Ammon's horn (tissue), 1 donor: ENCODE measurements at regions not wholly inside any gene's neighbourhood (a gene's known extent, or its start where the extent isn't known, plus 50 kb on each side); places are given as distances from the start of the nearest gene placed in this dataset.
"Not testable (repeated sequence)": the region's sequence is repeated elsewhere in the genome, so short reads cannot be mapped to it uniquely, and the experiment has no call there.

Experiments
- DNase-seq: peaks from one replicate; pipeline ENCODE4 v3.0.0-alpha.2; 2016; ENCODE audit warnings: low spot score

DNA sequence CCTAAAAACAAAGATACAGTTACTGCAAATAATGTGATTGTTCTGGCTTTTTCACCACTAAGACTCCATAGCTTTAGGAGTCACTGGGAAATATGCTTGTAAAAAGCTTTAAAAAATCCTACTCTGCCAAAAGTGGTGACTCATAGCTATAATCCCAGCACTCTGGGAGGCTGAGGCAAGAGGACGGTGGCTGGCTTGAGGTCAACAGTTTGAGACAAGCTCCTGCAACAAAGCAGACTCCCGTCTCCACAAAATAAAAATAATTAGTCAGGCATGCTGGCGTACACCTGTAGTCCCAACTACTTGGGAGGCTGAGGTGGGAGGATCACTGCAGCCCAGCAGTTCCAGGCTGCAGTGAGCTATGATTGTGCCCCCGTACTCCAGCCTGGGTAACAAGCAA lies 406.4 kb downstream of the HTR1A start:
- no peak for DNase-seq

DNA sequence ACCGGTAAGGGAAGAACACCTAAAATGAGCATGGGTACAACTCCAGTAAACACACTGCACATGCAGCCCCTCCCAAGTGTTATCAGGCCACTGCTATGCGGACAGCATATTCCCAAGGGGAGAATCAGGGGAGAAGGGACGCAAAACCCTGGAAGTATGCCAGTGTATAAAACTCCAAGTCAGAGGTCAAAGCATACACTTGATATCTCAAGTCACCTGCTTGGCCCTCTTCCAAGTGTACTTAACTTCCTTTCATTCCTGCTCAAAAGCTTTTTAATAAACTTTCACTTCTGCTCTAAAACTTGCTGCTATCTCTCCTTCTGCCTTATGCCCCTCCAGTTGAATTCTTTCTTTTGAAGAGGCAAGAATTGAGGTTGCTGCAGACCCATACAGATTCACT lies 408.1 kb downstream of the HTR1A start:
- DNase-seq, result no peak

DNA sequence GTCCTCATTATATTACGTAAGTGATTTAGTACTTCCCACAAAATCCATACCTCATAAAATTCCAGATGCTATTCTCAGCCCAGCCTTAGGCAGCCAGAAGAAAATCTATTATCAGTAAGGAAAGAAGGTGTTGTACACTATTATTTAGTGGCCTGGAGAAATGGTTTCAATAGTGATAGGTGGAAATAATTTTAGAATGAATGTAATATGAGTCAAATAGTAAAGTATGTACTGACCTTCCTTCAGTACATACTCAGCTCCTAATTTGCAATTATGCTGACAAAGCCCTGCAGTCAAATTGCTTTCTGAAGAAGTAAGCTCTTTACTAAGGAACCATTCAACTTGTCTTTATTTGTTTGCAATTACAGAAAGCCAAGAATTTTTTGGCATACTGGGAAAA lies 409.2 kb downstream of the HTR1A start:
- DNase-seq, result no peak

DNA sequence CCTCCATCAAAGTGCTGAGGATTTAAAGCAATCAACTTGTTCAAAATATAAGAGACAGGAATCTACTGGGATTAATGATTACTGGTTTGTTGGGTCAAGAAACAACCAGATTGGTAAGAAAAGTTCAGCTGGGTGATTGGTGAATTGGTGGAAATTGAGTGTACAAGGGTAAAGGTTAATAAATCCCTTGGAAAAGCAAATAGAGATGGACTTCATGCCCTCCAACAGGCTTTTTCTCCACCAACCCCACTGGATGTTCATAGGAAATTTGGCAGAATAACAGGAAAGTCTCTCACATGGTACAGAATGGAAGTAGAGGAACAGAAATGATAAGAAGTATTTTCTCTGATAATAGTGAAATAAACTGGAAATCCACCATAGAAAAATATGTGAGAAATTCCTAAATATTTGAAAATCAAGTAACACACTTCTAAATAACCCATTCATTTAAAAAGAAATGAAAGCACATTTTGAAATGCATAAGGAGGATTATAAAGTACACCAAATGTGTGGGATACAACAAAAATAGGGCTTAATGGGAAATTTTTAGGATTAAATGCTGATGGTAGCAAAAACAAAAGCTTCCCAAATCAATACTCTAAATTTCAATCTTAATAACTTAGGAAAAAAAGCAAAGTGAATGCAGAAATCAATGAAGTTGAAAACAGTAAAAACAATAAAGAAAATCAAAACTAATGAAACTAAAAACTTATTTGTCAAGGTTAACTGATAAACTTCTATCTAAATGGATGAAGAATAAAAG lies 426.2 kb downstream of the HTR1A start:
- no peak for DNase-seq

DNA sequence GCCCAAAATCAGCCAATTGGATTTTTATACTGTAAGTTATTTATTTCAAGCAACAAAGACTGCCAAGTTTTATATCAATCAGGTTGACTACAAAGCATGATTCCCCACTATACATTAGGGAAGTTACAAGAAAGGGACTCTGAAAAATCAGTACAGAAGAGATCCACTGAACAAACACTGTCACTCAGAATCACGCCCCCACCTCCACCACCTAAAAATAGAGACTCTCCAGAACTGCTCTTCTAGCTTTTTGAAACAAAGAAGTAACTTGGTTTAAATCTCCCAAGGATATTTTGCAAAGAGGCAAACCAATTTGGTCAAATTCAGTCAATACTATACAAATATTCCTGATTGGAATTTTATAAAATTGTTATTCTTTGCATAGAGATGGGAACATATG lies 438.0 kb downstream of the HTR1A start:
- DNase-seq, result no peak

DNA sequence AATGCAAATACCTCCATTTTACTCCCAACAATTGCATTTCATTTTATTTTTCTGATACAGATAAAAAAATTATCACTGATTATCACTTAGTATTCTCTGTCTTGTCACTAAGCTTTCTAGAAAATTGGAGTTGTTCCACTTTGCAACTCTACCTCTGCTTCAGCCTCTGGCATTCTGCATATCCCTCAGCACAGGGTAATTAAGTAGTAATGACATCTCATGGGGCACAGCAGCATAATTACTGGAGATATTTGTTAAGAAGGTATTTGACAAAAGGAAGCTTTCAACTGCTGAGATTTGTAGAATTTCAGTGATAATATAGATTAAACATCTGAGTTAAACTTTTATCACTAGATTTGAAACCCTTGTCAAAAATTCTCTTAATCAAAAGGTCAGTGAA lies 446.2 kb downstream of the HTR1A start:
- DNase-seq, result no peak

DNA sequence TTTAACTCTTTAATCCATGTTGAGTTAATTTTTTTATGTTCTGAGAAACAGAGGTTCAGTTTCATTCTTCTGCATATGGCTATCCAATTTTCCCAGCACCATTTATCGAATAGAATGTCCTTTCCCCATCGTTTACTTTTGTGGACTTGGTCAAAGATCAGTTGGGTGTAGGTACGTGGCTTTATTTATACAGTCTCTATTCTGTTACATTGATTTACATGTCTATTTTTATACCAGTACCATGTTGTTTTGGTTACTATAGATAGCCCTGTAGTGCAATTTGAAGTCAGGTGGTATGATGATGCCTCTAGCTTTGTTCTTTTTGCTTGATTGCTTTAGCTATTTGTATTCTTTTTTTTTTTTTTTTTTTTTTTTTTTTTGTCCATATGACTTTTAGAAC lies 462.0 kb downstream of the HTR1A start:
- no peak for DNase-seq

DNA sequence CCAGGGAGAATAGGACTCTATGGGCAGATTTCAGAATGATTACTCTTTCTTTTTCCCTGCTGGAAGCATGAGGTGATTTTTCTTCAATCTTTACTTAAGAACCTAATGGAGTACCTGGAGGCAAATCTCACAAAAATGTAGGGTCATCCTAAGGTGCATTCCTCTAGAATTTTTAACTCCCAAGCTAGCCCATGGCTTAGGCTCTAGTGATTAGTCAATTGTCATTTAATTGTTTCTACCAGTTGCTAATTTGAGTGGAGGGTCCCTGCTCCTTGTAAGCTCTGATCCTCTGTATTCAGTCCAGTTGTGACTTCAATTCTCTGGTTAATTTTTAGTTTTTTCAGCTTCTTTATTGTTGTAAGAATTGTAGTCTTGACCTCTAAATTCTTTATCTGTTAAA lies 467.0 kb downstream of the HTR1A start:
- DNase-seq, result no peak

DNA sequence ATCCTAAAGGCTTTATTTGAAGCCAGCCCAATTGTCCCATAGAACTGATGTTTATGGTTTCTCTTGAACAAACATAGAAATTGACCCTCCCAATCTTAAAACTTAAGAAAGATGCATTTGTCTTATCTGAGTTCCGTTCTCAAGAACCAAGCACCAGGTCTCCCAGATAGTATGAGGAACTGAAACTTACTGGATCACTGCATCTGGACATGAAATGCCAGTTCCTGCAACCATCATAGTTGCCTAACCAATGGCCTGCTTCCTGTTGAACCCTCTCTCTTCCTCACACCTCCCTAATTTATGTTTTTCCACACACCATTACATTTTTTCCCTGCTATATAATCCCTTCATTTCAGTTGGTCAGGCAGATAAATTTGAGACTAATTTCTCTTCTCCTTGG lies 478.9 kb downstream of the HTR1A start:
- DNase-seq, result no peak

DNA sequence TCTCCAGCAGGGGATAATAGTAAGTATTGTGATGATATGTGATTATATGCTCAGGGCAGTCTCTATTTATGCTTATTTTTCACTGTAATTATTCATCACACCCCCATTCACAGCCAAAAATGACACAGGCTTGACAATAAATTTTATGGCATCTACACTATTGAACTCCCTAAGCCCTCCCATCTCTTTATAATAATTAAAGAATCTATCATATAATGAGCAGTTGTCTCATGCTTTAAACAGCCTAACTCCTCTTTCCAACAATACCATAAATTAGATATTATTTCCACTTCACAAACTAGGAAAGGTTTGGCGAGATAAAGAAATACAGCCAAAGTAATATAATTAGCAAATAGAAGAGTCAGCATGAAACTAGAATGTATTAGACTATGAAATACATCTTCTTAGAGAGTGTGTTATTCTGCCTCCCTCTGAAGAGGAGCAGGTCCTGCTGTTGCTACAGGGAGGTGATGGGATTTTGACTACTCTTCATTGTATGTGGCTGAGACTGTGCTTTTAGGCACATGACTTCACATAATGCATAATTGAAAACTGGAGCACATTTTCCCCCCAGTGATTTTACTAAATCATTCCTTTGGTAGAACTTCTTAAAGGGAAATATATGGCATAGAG lies 488.8 kb downstream of the HTR1A start:
- no peak for DNase-seq

DNA sequence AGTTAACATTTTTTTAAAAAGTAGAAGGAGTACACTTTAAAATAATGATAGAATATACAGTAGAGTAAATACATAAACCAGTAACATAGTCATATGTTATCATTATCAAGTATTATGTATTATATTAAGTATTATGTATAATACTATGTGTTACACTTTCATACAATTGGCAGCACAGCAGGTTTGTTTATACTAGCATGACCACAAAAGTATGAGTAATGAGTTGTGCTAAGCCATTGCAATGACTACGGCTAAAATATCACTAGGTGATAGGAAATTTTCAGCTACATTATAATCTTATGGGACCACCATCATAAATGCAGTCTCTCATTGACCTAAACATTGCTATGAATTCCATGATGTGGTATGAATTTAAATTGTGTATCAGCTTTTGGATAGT lies 506.0 kb downstream of the HTR1A start:
- DNase-seq, result no peak

DNA sequence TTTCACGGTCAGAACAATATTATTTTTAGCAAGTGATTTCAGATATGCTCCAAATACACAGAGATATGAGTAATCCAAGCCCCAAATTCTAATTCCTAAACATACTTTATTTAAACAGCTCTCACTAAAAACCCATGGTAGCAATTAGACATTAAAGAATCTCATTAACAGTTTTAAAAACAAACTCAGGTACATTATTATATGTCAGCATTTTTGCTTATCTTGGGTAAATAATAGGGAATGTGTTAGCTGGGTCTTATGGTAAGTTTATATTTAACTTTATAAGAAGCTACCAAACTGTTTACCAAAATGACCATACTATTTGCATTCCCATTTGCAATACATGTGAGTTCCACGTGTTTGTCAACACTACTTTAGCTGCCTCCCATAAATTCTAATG lies 511.1 kb downstream of the HTR1A start:
- DNase-seq, result no peak

DNA sequence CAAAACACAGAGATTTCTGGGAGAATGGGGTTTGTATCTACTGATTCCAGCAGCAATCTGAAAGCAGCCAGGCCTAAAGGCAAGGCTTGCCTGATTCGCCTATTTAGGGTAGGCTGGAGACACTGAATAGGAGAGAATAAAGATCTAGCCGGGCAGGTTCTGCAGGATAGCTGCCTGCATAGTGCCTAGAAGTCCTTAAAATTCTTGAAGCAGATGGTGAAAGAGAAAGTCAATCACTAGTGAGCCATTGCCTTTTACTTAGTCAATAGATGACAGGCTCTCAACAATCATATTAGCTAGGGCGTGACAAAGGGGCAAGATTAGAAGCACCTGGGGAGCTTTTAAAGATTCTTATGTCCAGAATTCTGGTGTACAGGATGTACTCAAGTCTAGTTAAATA lies 522.7 kb downstream of the HTR1A start:
- DNase-seq, result no peak

DNA sequence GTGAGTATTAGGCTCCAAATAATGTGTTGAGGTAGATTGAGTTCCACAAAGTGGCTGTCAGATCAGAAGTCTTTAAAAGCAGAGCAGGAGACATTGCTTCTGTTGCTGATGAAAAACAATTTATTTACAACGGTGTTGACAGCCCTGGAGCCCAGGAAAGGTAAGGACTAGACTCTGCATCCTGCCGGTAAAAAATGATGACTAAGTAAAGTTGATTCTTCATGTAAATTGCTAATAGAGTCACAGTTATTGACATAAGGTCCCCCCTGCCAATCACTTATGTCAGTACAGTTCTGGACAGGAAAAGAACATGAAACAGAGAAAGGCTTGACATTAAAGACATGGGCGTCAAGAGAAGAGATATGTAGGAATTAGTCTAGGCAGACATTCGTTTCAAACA lies 552.5 kb downstream of the HTR1A start:
- DNase-seq, result no peak

DNA sequence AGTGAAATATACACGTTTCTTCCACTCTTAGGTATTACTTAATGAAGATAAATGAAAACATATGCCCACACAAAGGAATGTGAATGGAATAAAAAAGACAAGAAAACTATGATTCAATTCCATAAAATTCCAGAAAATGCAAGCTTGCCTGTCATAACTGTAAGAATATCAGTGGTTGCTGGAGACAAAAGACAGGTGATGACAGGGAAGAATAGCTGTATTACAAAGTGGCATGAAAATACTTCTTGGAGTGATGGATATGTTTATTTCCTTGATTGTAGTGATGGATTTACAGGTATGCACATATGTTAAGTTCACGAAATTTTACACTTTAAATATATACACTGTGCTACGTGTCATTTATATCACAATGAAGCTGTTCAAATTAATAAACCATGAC lies 553.3 kb downstream of the HTR1A start:
- no peak for DNase-seq

DNA sequence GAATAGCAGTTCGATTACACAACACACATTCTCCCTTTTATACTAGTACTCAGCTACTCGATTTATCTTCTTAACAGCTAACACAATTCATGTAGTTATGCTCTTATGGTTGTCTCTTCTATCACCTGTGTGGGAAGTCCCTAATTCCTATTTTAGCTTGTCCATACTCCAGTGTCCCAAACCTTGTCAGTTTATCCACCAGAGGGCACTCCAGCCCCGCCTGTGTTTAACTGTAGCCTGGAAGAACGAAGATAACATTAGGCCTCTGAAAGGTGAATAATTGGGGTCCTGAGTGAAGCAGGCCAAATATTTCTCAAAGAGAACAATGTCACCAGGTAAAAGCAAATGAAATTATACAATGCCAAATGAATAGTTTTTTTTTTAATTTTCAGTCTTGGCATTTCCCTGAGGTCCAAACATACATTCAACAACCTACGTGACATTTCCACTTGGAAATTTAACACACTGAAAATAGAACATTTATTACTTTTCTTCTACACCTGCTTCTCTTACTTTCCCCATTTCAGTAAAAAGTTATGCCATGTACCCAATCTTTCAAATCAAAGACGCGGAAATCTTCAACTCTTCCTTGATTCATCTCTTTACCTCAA lies 560.7 kb downstream of the HTR1A start:
- DNase-seq, result peak; percentile 62

DNA sequence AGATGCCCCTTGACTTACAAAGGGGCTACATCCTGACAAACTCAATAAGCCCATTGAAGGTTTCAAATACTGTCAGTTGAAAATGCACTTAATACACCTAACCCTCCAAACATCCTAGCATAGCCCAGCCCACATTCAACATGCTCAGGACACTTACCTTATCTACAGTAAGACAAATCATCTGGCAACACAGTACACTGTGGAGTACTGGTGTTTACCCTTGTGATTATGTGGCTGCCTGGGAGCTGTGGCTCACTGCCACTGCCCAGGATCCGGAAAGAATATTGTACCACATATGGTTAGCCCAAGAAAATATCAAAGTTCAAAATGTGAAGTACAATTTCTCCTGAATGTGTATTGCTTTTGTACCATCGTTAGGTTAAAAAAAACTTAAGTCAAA lies 562.2 kb downstream of the HTR1A start:
- DNase-seq, result no peak

DNA sequence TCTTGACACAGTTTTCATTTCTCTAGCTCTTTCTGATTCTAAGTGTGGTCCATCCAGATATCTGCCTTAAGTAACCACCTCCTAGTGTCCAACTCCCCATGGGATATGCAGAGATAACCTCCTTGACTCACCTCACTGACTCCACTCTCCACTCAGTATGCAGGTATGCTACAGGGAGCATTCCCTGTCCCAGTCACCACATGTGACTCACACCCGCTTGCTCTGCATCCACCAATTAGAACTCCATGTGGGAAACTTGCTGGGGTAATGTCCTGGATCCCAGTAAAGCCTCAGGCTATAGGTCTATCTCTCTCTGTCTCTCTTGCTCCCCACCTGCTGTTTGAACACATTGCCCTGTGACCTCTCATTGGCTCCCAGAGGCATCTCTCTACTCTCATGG lies 563.9 kb downstream of the HTR1A start:
- DNase-seq, result no peak

DNA sequence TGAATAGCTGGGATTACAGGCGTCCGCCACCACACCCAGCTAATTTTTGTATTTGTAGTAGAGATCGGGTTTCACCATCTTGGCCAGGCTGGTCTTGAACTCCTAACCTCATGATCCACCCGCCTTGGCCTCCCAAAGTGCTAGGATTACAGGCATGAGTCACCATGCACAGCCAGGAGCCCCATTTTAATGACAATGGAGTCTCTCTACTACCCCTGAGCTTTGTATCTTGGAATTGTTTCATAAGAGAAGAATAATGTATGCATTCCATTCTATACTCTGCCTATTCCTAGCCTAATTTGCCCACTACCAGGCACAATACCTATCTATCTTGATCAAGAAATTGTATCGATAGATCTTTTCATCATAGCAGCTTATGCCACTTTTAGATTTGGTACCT lies 574.1 kb downstream of the HTR1A start:
- not testable (repeated sequence) for DNase-seq

DNA sequence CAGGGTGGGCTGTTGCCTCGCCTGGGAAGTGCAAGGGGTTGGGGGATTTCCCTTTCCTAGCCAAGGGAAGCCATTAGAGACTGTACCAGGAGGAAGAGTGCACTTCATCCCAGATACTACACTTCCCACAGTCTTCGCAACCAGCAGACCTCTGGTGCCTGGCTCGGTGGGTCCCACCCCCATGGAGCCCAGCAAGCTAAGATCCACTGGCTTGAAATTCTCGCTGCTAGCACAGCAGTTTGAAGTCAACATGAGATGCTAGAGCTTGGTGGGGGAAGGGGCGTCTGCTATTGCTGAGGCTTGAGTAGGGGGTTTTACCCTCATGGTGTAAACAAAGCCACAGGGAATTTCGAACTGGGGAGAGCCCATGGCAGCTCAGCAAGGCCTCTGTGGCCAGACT lies 586.4 kb downstream of the HTR1A start:
- DNase-seq, result no peak

DNA sequence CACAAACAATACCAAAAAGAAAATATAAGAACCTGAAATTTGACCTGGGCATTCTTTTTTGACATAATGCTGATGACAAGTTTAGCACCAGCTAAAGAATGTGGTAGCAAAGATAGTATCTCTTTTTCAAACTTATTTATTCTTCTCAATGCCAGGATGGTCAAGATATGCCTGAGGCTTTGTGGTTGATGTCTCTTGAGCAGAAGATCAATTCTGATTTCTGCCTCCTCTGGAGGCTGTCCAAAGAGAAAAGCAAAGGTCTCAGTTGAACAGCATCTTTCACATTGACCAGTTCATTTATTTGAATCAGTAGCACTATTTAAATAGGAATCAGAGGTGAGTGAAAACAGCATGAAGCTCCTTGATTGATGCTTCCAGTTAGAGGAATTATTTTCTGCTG lies 588.2 kb downstream of the HTR1A start:
- no peak for DNase-seq

DNA sequence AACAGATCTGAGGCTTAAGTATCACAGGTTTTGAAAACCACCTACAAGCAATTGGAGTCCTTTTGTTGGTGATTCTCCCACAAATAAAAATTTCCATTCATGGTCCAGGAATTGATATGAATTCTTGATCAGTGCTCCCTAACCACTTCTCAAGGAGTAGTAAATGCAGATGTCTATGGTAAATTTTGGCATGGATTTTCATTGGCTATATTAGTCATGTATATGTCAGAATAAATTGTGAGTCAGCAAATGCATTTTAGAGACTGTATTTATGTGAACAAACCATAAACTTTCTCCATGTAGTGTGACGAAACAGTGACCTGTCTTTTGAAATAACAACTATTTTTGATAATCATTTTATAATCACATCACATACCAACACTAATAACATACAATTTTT lies 611.1 kb downstream of the HTR1A start:
- no peak for DNase-seq

DNA sequence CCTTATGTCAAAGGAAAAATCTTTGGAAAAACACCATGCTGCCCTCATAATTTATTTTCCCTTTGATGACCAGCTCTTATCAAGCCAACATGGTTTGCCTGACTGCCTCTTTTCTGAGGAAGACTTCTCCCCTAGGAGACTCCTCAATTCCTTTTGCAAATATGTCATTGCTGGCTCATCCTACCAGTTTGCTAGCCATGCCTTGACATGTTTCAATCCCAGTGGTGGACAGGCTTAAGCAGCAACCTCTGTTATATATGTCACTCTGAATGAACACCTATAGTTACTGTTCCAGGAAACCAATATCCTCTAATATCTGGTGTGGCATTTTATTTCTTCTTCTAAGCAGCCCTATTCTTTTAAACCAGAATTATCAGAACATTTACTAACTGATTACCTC lies 615.8 kb downstream of the HTR1A start:
- DNase-seq, result no peak

DNA sequence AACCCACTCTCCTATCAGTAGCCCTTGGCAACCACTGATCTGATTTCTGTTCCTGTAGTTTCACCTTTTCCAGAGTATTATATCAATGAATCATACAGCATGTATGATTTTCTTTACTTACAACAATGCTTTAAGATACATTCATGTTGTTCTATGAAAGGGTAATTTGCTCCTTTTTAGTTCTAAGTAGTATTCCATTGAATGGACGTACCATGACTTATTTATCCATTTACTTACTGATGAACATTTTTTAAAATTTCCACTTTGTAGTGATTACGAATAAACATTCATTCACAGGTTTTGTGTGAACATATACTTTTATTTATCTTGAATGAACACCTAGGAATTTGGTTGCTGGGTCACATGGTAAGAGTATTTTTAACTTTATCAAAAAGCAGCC lies 620.8 kb downstream of the HTR1A start:
- DNase-seq, result no peak
